GM12891 (cell line): ENCODE measurements at regions not wholly inside any gene's neighbourhood (a gene's known extent, or its start where the extent isn't known, plus 50 kb on each side); places are given as distances from the start of the nearest gene placed in this dataset.

Source experiments
- POLR2A ChIP-seq: IDR thresholded peaks from 2 replicates; pipeline ENCODE4 v1.6.1; 2011; ENCODE audit warnings: low read depth, low read length, control low read depth
- TAF1 ChIP-seq: IDR thresholded peaks from 2 replicates; pipeline ENCODE4 v1.6.1; 2011; ENCODE audit warnings: low read depth, low read length, control low read depth

DNA sequence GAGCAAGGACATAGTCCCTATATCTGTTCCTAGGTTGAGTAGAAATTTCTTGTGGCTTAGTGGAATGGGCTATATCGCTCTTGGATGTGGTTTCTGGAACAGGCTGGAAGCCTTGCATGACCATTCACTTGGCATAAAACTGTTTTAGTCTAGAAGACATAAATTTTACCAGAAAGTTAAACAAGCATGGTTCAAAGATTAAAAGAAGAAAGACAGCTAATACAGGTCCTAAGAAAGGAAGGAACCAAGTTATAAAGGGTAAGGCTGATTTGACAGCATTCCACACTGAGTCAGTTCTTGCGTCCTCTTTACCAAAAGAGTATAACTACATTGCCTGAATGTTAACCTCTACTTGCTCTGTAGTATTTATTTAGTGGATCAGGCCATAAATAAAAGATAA, 724.2 kb downstream of the SORCS1 start:
- no peak for TF ChIP-seq POLR2A
- no peak for TF ChIP-seq TAF1
